Endothelial cell of umbilical vein (primary cell): ENCODE measurements at regions not wholly inside any gene's neighbourhood (a gene's known extent, or its start where the extent isn't known, plus 50 kb on each side); places are given as distances from the start of the nearest gene placed in this dataset.

ENCODE experiments used
- EZH2 ChIP-seq: IDR thresholded peaks from 2 replicates; pipeline ENCODE4 v1.6.1; 2012; ENCODE audit warnings: borderline replicate concordance, low read depth, mild to moderate bottlenecking, moderate library complexity, low read length, inconsistent platforms; ENCODE audit not compliant: severe bottlenecking
- MYC ChIP-seq: IDR thresholded peaks from one replicate; pipeline ENCODE4 v1.6.1; 2011; ENCODE audit warnings: mild to moderate bottlenecking, low read depth, low read length
- POLR2A ChIP-seq: IDR thresholded peaks from 2 replicates; pipeline ENCODE4 v1.6.1; 2012; ENCODE audit warnings: low read depth, mild to moderate bottlenecking, control low read depth, low read length
- POLR2AphosphoS5 ChIP-seq: IDR thresholded peaks from 2 replicates; pipeline ENCODE4 v1.6.1; 2012; ENCODE audit warnings: low read depth, mild to moderate bottlenecking, control low read depth, low read length, moderate library complexity; ENCODE audit not compliant: insufficient read depth
- TF ChIP-seq, protein P1 (sequence below), 2 donors: IDR thresholded peaks; 1 replicate in 1 of 2; 2 replicates in 1 of 2; pipeline ENCODE4 v1.5.1; 2011; ENCODE audit warnings: low read length in 2 of 2, mild to moderate bottlenecking in 2 of 2, moderate library complexity in 2 of 2, control low read depth in 1 of 2, inconsistent platforms in 1 of 2, low read depth in 1 of 2; ENCODE audit not compliant: insufficient read depth in 1 of 2; ENCODE audit errors: extremely low read depth in 1 of 2
- TF ChIP-seq, protein P2 (sequence below): IDR thresholded peaks from 2 replicates; pipeline ENCODE4 v1.6.1; 2011; ENCODE audit not compliant: insufficient read depth, insufficient read length

DNA sequence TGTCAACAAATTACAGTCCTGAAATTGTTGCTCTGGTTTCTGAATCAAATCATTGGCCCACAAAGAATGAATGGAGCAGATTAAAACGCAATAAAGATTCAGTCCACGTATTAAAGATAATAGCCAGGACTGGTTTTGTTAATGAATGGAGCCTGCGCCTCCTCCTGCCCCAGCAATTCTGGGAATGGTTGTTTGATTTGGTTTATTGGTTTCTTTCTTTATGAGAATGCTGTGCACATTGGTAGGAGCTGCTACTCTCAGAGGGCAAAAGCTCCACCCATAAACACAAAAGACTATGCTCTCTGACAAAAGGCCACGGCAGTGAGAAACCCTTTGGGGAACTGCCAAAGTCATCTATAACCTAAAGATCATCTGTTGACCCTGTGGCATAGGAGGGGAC, 261.1 kb downstream of the ABHD5 start:
- TF ChIP-seq POLR2A (no peak), MYC (no peak), POLR2AphosphoS5 (no peak), EZH2 (no peak)
- TF ChIP-seq, protein P1, sequence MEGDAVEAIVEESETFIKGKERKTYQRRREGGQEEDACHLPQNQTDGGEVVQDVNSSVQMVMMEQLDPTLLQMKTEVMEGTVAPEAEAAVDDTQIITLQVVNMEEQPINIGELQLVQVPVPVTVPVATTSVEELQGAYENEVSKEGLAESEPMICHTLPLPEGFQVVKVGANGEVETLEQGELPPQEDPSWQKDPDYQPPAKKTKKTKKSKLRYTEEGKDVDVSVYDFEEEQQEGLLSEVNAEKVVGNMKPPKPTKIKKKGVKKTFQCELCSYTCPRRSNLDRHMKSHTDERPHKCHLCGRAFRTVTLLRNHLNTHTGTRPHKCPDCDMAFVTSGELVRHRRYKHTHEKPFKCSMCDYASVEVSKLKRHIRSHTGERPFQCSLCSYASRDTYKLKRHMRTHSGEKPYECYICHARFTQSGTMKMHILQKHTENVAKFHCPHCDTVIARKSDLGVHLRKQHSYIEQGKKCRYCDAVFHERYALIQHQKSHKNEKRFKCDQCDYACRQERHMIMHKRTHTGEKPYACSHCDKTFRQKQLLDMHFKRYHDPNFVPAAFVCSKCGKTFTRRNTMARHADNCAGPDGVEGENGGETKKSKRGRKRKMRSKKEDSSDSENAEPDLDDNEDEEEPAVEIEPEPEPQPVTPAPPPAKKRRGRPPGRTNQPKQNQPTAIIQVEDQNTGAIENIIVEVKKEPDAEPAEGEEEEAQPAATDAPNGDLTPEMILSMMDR (IDR thresholded peaks at IDR 0.05; ENCODE audit: extremely low read depth in 1 of 2, insufficient read depth in 1 of 2, low read depth in 1 of 2, low read length in 2 of 2), result no peak
- TF ChIP-seq, protein P2, sequence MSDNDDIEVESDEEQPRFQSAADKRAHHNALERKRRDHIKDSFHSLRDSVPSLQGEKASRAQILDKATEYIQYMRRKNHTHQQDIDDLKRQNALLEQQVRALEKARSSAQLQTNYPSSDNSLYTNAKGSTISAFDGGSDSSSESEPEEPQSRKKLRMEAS, result no peak
